WTC11 (cell line): ENCODE measurements at regions not wholly inside any gene's neighbourhood (a gene's known extent, or its start where the extent isn't known, plus 50 kb on each side); places are given as distances from the start of the nearest gene placed in this dataset.

Experiments used
- ATAC-seq: fragments of 200-7000 bp; cut with Tn5 transposase; 2 replicates; pipeline ENCODE4 v1.10.0; 2021; ENCODE audit warnings: mild to moderate bottlenecking, moderate library complexity
- CTCF ChIA-PET: fragments of 300-600 bp; sonication (Branson Sonifier 250); formaldehyde crosslinking; loops from one replicate; lab custom pipeline; 2021; ENCODE audit warnings: antibody characterized with exemption; lab: Charles Lee
- POLR2A ChIA-PET: fragments of 350-600 bp; sonication (Branson Sonifier 250); formaldehyde crosslinking; loops from one replicate; lab custom pipeline; 2021; ENCODE audit warnings: antibody characterized with exemption; lab: Charles Lee
- DNase-seq: peaks from one replicate; pipeline ENCODE4 v3.0.0; 2021; ENCODE audit warnings: low spot score
- H3K27ac Mint-ChIP-seq: 2 replicates; pipeline ENCODE4 v1.8.0; 2021; ENCODE audit warnings: mixed read lengths
- H3K27me3 Mint-ChIP-seq: 2 replicates; pipeline ENCODE4 v1.8.0; 2021; ENCODE audit warnings: low read depth, mild to moderate bottlenecking, moderate library complexity, mixed read lengths
- H3K36me3 Mint-ChIP-seq: 2 replicates; pipeline ENCODE4 v1.8.0; 2021; ENCODE audit warnings: mixed read lengths
- H3K4me1 Mint-ChIP-seq: 2 replicates; pipeline ENCODE4 v1.8.0; 2022; ENCODE audit warnings: mixed read lengths
- H3K4me3 Mint-ChIP-seq: 2 replicates; pipeline ENCODE4 v1.8.0; 2021; ENCODE audit warnings: mild to moderate bottlenecking, moderate library complexity, mixed read lengths
- H3K9me3 Mint-ChIP-seq: 2 replicates; pipeline ENCODE4 v1.8.0; 2021; ENCODE audit warnings: mixed read lengths
- ATF2 ChIP-seq: sonication (generic); formaldehyde crosslinking; IDR thresholded peaks from 2 replicates; pipeline ENCODE4 v1.8.1; 2022; ENCODE audit warnings: low read depth, missing genetic modification reagents, borderline replicate concordance
- ATF3 ChIP-seq: sonication (generic); formaldehyde crosslinking; conservative IDR thresholded peaks from 2 replicates; pipeline ENCODE4 v1.8.1; 2022; ENCODE audit warnings: mild to moderate bottlenecking, missing genetic modification reagents
- CREM ChIP-seq: sonication (generic); formaldehyde crosslinking; IDR thresholded peaks from 2 replicates; pipeline ENCODE4 v1.8.1; 2022; ENCODE audit warnings: mild to moderate bottlenecking, missing genetic modification reagents, moderate library complexity
- ELF4 ChIP-seq: sonication (generic); formaldehyde crosslinking; IDR thresholded peaks from 2 replicates; pipeline ENCODE4 v1.8.1; 2022; ENCODE audit warnings: low read depth, mild to moderate bottlenecking, moderate library complexity, missing genetic modification reagents
- IRF2 ChIP-seq: sonication (generic); formaldehyde crosslinking; IDR thresholded peaks from 2 replicates; pipeline ENCODE4 v1.8.0; 2022; ENCODE audit warnings: low read depth, missing genetic modification reagents, borderline replicate concordance
- SMAD4 ChIP-seq: sonication (generic); formaldehyde crosslinking; IDR thresholded peaks from 2 replicates; pipeline ENCODE4 v1.8.0; 2022; ENCODE audit warnings: mild to moderate bottlenecking, missing genetic modification reagents
- STAT6 ChIP-seq: sonication (generic); formaldehyde crosslinking; conservative IDR thresholded peaks from 2 replicates; pipeline ENCODE4 v1.8.1; 2023; ENCODE audit warnings: mild to moderate bottlenecking, low read depth, missing genetic modification reagents, moderate library complexity
- ZBTB21 ChIP-seq: sonication (generic); formaldehyde crosslinking; IDR thresholded peaks from 2 replicates; pipeline ENCODE4 v1.8.1; 2023; ENCODE audit warnings: mild to moderate bottlenecking, missing genetic modification reagents, borderline replicate concordance
- ZNF317 ChIP-seq: sonication (generic); formaldehyde crosslinking; IDR thresholded peaks from 2 replicates; pipeline ENCODE4 v1.8.1; 2023; ENCODE audit warnings: low read depth, mild to moderate bottlenecking, moderate library complexity, missing genetic modification reagents, borderline replicate concordance
- ZNF532 ChIP-seq: fragments of 250-450 bp; sonication (Bioruptor Pico); IDR thresholded peaks from 2 replicates; pipeline ENCODE4 v1.9.0; 2021; ENCODE audit warnings: mild to moderate bottlenecking, borderline replicate concordance
- TF ChIP-seq, protein P1 (sequence below): sonication (generic); formaldehyde crosslinking; IDR thresholded peaks from 2 replicates; pipeline ENCODE4 v1.8.1; 2023; ENCODE audit warnings: mild to moderate bottlenecking, missing genetic modification reagents
- TF ChIP-seq, protein P2 (sequence below): fragments of 250-450 bp; sonication (Bioruptor Pico); IDR thresholded peaks from 2 replicates; pipeline ENCODE4 v1.9.0; 2021; ENCODE audit warnings: mild to moderate bottlenecking
- TF ChIP-seq, protein P3 (sequence below): sonication (generic); formaldehyde crosslinking; IDR thresholded peaks from 2 replicates; pipeline ENCODE4 v1.8.1; 2023; ENCODE audit warnings: mild to moderate bottlenecking, moderate library complexity, missing genetic modification reagents
- TF ChIP-seq, protein P4 (sequence below): sonication (generic); formaldehyde crosslinking; IDR thresholded peaks from 2 replicates; pipeline ENCODE4 v1.8.0; 2023; ENCODE audit warnings: mild to moderate bottlenecking, missing genetic modification reagents
- TF ChIP-seq, protein P5 (sequence below): fragments of 250-450 bp; sonication (Bioruptor Pico); IDR thresholded peaks from 2 replicates; pipeline ENCODE4 v1.9.0; 2021; ENCODE audit warnings: moderate library complexity, mild to moderate bottlenecking, inconsistent platforms, borderline replicate concordance

DNA sequence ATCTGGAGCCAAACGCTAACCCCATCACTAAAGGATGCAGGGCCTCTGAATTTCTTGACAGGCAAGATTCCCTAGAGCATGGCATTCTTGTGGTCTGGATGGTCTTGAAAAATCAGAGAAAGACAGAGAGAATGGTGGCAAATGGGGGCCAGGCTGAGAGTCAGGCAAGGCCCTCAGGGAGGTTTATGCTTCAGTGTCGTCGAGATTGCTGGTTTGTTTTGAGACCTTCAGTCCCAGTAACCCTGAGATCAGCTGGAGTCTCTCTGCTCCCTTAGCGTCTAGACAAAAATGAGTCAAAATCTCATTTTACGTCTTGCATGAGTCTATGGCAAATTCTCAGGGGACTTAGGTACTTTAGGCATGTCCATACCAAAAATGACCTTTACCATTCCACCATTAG lies 539.3 kb downstream of the SOX6 start:
- ATAC-seq (no peak), DNase-seq (no peak)
- Mint-ChIP-seq H3K4me3 (no peak overlapping the region), H3K9me3 (no peaks in the 10 kb centered on the region), H3K27me3 (no peaks in the 10 kb centered on the region; the same call in 1 of the 2 replicates), H3K4me1 (no peaks in the 10 kb centered on the region), H3K27ac (no peak overlapping the region), H3K36me3 (no peaks in the 10 kb centered on the region)
- ChIA-PET CTCF (interaction anchor here (1.4 kb wide), 1 partner anchor 124 kb away, joined by 3 read pairs; no protein-coding TSS in a partner anchor), POLR2A (no interaction called here)
- TF ChIP-seq, protein P1, sequence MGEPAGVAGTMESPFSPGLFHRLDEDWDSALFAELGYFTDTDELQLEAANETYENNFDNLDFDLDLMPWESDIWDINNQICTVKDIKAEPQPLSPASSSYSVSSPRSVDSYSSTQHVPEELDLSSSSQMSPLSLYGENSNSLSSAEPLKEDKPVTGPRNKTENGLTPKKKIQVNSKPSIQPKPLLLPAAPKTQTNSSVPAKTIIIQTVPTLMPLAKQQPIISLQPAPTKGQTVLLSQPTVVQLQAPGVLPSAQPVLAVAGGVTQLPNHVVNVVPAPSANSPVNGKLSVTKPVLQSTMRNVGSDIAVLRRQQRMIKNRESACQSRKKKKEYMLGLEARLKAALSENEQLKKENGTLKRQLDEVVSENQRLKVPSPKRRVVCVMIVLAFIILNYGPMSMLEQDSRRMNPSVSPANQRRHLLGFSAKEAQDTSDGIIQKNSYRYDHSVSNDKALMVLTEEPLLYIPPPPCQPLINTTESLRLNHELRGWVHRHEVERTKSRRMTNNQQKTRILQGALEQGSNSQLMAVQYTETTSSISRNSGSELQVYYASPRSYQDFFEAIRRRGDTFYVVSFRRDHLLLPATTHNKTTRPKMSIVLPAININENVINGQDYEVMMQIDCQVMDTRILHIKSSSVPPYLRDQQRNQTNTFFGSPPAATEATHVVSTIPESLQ (CRISPR knock-in tag) = no peak

- CTCF ChIA-PET = no interaction called here
- TF ChIP-seq IRF2 (no peak), ELF4 (CRISPR knock-in tag) (no peak), STAT6 (CRISPR knock-in tag) (no peak), ZNF317 (CRISPR knock-in tag) (no peak), ZNF532 (CRISPR knock-in tag) (no peak), ZBTB21 (CRISPR knock-in tag) (no peak), ATF2 (CRISPR knock-in tag) (no peak), CREM (no peak), SMAD4 (CRISPR knock-in tag) (no peak), ATF3 (no peak)
- TF ChIP-seq, protein P2, sequence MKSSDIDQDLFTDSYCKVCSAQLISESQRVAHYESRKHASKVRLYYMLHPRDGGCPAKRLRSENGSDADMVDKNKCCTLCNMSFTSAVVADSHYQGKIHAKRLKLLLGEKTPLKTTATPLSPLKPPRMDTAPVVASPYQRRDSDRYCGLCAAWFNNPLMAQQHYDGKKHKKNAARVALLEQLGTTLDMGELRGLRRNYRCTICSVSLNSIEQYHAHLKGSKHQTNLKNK (CRISPR knock-in tag) = no peak
- TF ChIP-seq, protein P3, sequence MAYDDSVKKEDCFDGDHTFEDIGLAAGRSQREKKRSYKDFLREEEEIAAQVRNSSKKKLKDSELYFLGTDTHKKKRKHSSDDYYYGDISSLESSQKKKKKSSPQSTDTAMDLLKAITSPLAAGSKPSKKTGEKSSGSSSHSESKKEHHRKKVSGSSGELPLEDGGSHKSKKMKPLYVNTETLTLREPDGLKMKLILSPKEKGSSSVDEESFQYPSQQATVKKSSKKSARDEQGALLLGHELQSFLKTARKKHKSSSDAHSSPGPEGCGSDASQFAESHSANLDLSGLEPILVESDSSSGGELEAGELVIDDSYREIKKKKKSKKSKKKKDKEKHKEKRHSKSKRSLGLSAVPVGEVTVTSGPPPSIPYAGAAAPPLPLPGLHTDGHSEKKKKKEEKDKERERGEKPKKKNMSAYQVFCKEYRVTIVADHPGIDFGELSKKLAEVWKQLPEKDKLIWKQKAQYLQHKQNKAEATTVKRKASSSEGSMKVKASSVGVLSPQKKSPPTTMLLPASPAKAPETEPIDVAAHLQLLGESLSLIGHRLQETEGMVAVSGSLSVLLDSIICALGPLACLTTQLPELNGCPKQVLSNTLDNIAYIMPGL (CRISPR knock-in tag) = no peak
- TF ChIP-seq, protein P4, sequence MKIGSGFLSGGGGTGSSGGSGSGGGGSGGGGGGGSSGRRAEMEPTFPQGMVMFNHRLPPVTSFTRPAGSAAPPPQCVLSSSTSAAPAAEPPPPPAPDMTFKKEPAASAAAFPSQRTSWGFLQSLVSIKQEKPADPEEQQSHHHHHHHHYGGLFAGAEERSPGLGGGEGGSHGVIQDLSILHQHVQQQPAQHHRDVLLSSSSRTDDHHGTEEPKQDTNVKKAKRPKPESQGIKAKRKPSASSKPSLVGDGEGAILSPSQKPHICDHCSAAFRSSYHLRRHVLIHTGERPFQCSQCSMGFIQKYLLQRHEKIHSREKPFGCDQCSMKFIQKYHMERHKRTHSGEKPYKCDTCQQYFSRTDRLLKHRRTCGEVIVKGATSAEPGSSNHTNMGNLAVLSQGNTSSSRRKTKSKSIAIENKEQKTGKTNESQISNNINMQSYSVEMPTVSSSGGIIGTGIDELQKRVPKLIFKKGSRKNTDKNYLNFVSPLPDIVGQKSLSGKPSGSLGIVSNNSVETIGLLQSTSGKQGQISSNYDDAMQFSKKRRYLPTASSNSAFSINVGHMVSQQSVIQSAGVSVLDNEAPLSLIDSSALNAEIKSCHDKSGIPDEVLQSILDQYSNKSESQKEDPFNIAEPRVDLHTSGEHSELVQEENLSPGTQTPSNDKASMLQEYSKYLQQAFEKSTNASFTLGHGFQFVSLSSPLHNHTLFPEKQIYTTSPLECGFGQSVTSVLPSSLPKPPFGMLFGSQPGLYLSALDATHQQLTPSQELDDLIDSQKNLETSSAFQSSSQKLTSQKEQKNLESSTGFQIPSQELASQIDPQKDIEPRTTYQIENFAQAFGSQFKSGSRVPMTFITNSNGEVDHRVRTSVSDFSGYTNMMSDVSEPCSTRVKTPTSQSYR = no peak
- TF ChIP-seq, protein P5, sequence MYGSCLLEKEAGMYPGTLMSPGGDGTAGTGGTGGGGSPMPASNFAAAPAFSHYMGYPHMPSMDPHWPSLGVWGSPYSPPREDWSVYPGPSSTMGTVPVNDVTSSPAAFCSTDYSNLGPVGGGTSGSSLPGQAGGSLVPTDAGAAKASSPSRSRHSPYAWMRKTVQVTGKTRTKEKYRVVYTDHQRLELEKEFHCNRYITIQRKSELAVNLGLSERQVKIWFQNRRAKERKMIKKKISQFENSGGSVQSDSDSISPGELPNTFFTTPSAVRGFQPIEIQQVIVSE (CRISPR knock-in tag) = no peak
Observed at GRCh38 chr11:15818132-15818842, 538.1 kb downstream of the SOX6 start.

More at GRCh38 chr11:15818132-15818842, 538.1 kb downstream of the SOX6 start:
- DNase-seq = no peak
- H3K4me3 Mint-ChIP-seq = no peak overlapping the region
- ATAC-seq = no peak
- POLR2A ChIA-PET = no interaction called here
- no peak overlapping the region for H3K27ac Mint-ChIP-seq
- H3K27me3 Mint-ChIP-seq = no peaks in the 10 kb centered on the region; the same call in 1 of the 2 replicates
- no peaks in the 10 kb centered on the region for H3K9me3 Mint-ChIP-seq
- no peaks in the 10 kb centered on the region for H3K36me3 Mint-ChIP-seq
- no peaks in the 10 kb centered on the region for H3K4me1 Mint-ChIP-seq
